ENCODE measurements at regions not wholly inside any gene's neighbourhood (a gene's known extent, or its start where the extent isn't known, plus 50 kb on each side); places are given as distances from the start of the nearest gene placed in this dataset.

- WGBS, 2 donors (ENCODE audit: extremely low coverage in 2 of 2, insufficient read length in 2 of 2, insufficient replicate concordance in 1 of 2) = no CpG with 5 or more reads among the region's 1 CpG
Measured at GRCh38 chr5:111945535-111945934, 188.5 kb upstream of the NREP start.

GRCh38 chr5:111942661-111943401 lies 185.8 kb upstream of the NREP start:
- no peak overlapping the region for H2BK12ac ChIP-seq (ENCODE audit: low read length)
- DNase-seq (ENCODE audit: low spot score) = no peak
- no peak overlapping the region for H3K4me3 ChIP-seq (ENCODE audit: low read length in 2 of 2)
- H3K27me3 ChIP-seq (ENCODE audit: control insufficient read depth in 3 of 3, insufficient read depth in 3 of 3, low read depth in 1 of 3, low read length in 3 of 3) = no peaks in the 10 kb centered on the region
- H2BK5ac ChIP-seq (ENCODE audit: low read length) = no peak overlapping the region
- H3K79me1 ChIP-seq (ENCODE audit: low read depth, low read length) = no peaks in the 10 kb centered on the region
- no peak overlapping the region for H2BK120ac ChIP-seq (ENCODE audit: low read depth, low read length)
- no peak overlapping the region for H3K23ac ChIP-seq (ENCODE audit: low read depth, low read length, poor library complexity)
- H4K91ac ChIP-seq (ENCODE audit: low read depth, low read length, poor library complexity) = no peak overlapping the region
- no peak overlapping the region for H3K4me2 ChIP-seq (ENCODE audit: insufficient read depth, low read length, poor library complexity, severe bottlenecking)
- no peak overlapping the region for H3K14ac ChIP-seq (ENCODE audit: low read length)
- no CpG with 5 or more reads among the region's 1 CpG for WGBS, 2 donors (ENCODE audit: extremely low coverage in 2 of 2, insufficient read length in 2 of 2, insufficient replicate concordance in 1 of 2)
- no peak overlapping the region for H3K27ac ChIP-seq (replicated peaks; ENCODE audit: low read length)
- H2AFZ ChIP-seq (ENCODE audit: low read length) = no peak overlapping the region
- H3K36me3 ChIP-seq (replicated peaks in 1 of 2; ENCODE audit: control insufficient read depth in 2 of 2, insufficient read depth in 2 of 2, low read length in 2 of 2) = no peaks in the 10 kb centered on the region
- no peaks in the 10 kb centered on the region for H3K9me3 ChIP-seq (replicated peaks in 1 of 2; ENCODE audit: control insufficient read depth in 2 of 2, insufficient read depth in 1 of 2, low read depth in 1 of 2, low read length in 2 of 2)
- H2BK15ac ChIP-seq (ENCODE audit: low read length) = no peak overlapping the region
- no peak overlapping the region for H2AK5ac ChIP-seq (ENCODE audit: low read depth, low read length)
- no peak overlapping the region for H3K4ac ChIP-seq (ENCODE audit: low read length)
- H3K4me1 ChIP-seq (ENCODE audit: control insufficient read depth in 2 of 2, insufficient read depth in 1 of 2, low read depth in 1 of 2, low read length in 2 of 2) = no peaks in the 10 kb centered on the region
- H3K18ac ChIP-seq (ENCODE audit: low read length) = no peak overlapping the region
- H3K9ac ChIP-seq (ENCODE audit: low read depth, low read length, poor library complexity) = no peak overlapping the region
- H4K8ac ChIP-seq (ENCODE audit: low read depth, low read length) = no peak overlapping the region

More at GRCh38 chr5:111945535-111945934, 188.5 kb upstream of the NREP start:
- Histone ChIP-seq H3K14ac (ENCODE audit: low read length) (no peak overlapping the region), H3K4me1 (ENCODE audit: control insufficient read depth in 2 of 2, insufficient read depth in 1 of 2, low read depth in 1 of 2, low read length in 2 of 2) (no peaks in the 10 kb centered on the region), H4K91ac (ENCODE audit: low read depth, low read length, poor library complexity) (no peak overlapping the region), H3K4me2 (ENCODE audit: insufficient read depth, low read length, poor library complexity, severe bottlenecking) (no peak overlapping the region), H2AK5ac (ENCODE audit: low read depth, low read length) (no peak overlapping the region), H3K23ac (ENCODE audit: low read depth, low read length, poor library complexity) (no peak overlapping the region), H2BK120ac (ENCODE audit: low read depth, low read length) (no peak overlapping the region), H4K8ac (ENCODE audit: low read depth, low read length) (no peak overlapping the region), H3K79me1 (ENCODE audit: low read depth, low read length) (no peaks in the 10 kb centered on the region), H3K4ac (ENCODE audit: low read length) (no peak overlapping the region), H3K9ac (ENCODE audit: low read depth, low read length, poor library complexity) (no peak overlapping the region), H3K4me3 (ENCODE audit: low read length in 2 of 2) (no peak overlapping the region), H2BK5ac (ENCODE audit: low read length) (no peak overlapping the region), H3K36me3 (replicated peaks in 1 of 2; ENCODE audit: control insufficient read depth in 2 of 2, insufficient read depth in 2 of 2, low read length in 2 of 2) (no peaks in the 10 kb centered on the region), H3K9me3 (replicated peaks in 1 of 2; ENCODE audit: control insufficient read depth in 2 of 2, insufficient read depth in 1 of 2, low read depth in 1 of 2, low read length in 2 of 2) (no peaks in the 10 kb centered on the region), H3K27ac (replicated peaks; ENCODE audit: low read length) (no peak overlapping the region), H3K27me3 (ENCODE audit: control insufficient read depth in 3 of 3, insufficient read depth in 3 of 3, low read depth in 1 of 3, low read length in 3 of 3) (no peaks in the 10 kb centered on the region), H2AFZ (ENCODE audit: low read length) (no peak overlapping the region), H3K18ac (ENCODE audit: low read length) (no peak overlapping the region), H2BK12ac (ENCODE audit: low read length) (no peak overlapping the region), H2BK15ac (ENCODE audit: low read length) (no peak overlapping the region)
- DNase-seq (ENCODE audit: low spot score) = no peak

GRCh38 chr5:111942201-111942600 lies 185.2 kb upstream of the NREP start:
- Histone ChIP-seq H3K4me2 (ENCODE audit: insufficient read depth, low read length, poor library complexity, severe bottlenecking) (no peak overlapping the region), H3K27ac (replicated peaks; ENCODE audit: low read length) (no peak overlapping the region)

GRCh38 chr5:111937094-111937493 lies 180.1 kb upstream of the NREP start:
- H2AK5ac ChIP-seq (ENCODE audit: low read depth, low read length) = no peak overlapping the region
- H2BK15ac ChIP-seq (ENCODE audit: low read length) = no peak overlapping the region
- no peaks in the 10 kb centered on the region for H3K79me1 ChIP-seq (ENCODE audit: low read depth, low read length)
- H3K4me2 ChIP-seq (ENCODE audit: insufficient read depth, low read length, poor library complexity, severe bottlenecking) = no peak overlapping the region
- H3K4ac ChIP-seq (ENCODE audit: low read length) = no peak overlapping the region
- H3K23ac ChIP-seq (ENCODE audit: low read depth, low read length, poor library complexity) = no peak overlapping the region
- no peak for DNase-seq (ENCODE audit: low spot score)
- no peak overlapping the region for H4K8ac ChIP-seq (ENCODE audit: low read depth, low read length)
- H3K14ac ChIP-seq (ENCODE audit: low read length) = no peak overlapping the region
- no CpG with 5 or more reads among the region's 2 CpGs for WGBS, 2 donors (ENCODE audit: extremely low coverage in 2 of 2, insufficient read length in 2 of 2, insufficient replicate concordance in 1 of 2)
- H3K4me3 ChIP-seq (ENCODE audit: low read length in 2 of 2) = no peak overlapping the region
- H3K27ac ChIP-seq (replicated peaks; ENCODE audit: low read length) = no peak overlapping the region
- H3K4me1 ChIP-seq (ENCODE audit: control insufficient read depth in 2 of 2, insufficient read depth in 1 of 2, low read depth in 1 of 2, low read length in 2 of 2) = peaks cover 2 to 3% of the 10 kb centered on the region in 2 donors
- H2BK5ac ChIP-seq (ENCODE audit: low read length) = no peak overlapping the region
- no peak overlapping the region for H3K9ac ChIP-seq (ENCODE audit: low read depth, low read length, poor library complexity)
- H3K18ac ChIP-seq (ENCODE audit: low read length) = no peak overlapping the region
- H3K36me3 ChIP-seq (replicated peaks in 1 of 2; ENCODE audit: control insufficient read depth in 2 of 2, insufficient read depth in 2 of 2, low read length in 2 of 2) = no peaks in the 10 kb centered on the region
- no peak overlapping the region for H2BK120ac ChIP-seq (ENCODE audit: low read depth, low read length)
- H3K9me3 ChIP-seq (replicated peaks in 1 of 2; ENCODE audit: control insufficient read depth in 2 of 2, insufficient read depth in 1 of 2, low read depth in 1 of 2, low read length in 2 of 2) = no peaks in the 10 kb centered on the region
- no peak overlapping the region for H2BK12ac ChIP-seq (ENCODE audit: low read length)
- H4K91ac ChIP-seq (ENCODE audit: low read depth, low read length, poor library complexity) = no peak overlapping the region
- H3K27me3 ChIP-seq (ENCODE audit: control insufficient read depth in 3 of 3, insufficient read depth in 3 of 3, low read depth in 1 of 3, low read length in 3 of 3) = no peaks in the 10 kb centered on the region
- no peak overlapping the region for H2AFZ ChIP-seq (ENCODE audit: low read length)

More at GRCh38 chr5:111942201-111942600, 185.2 kb upstream of the NREP start:
- Histone ChIP-seq H2AK5ac (ENCODE audit: low read depth, low read length) (no peak overlapping the region), H3K18ac (ENCODE audit: low read length) (no peak overlapping the region), H3K9ac (ENCODE audit: low read depth, low read length, poor library complexity) (no peak overlapping the region), H3K9me3 (replicated peaks in 1 of 2; ENCODE audit: control insufficient read depth in 2 of 2, insufficient read depth in 1 of 2, low read depth in 1 of 2, low read length in 2 of 2) (no peaks in the 10 kb centered on the region), H3K27me3 (ENCODE audit: control insufficient read depth in 3 of 3, insufficient read depth in 3 of 3, low read depth in 1 of 3, low read length in 3 of 3) (no peaks in the 10 kb centered on the region), H3K36me3 (replicated peaks in 1 of 2; ENCODE audit: control insufficient read depth in 2 of 2, insufficient read depth in 2 of 2, low read length in 2 of 2) (no peaks in the 10 kb centered on the region), H3K23ac (ENCODE audit: low read depth, low read length, poor library complexity) (no peak overlapping the region), H3K4me1 (ENCODE audit: control insufficient read depth in 2 of 2, insufficient read depth in 1 of 2, low read depth in 1 of 2, low read length in 2 of 2) (no peaks in the 10 kb centered on the region), H4K8ac (ENCODE audit: low read depth, low read length) (no peak overlapping the region), H2BK5ac (ENCODE audit: low read length) (no peak overlapping the region), H4K91ac (ENCODE audit: low read depth, low read length, poor library complexity) (no peak overlapping the region), H3K79me1 (ENCODE audit: low read depth, low read length) (no peaks in the 10 kb centered on the region), H3K4ac (ENCODE audit: low read length) (no peak overlapping the region), H3K14ac (ENCODE audit: low read length) (no peak overlapping the region), H2BK12ac (ENCODE audit: low read length) (no peak overlapping the region), H2BK15ac (ENCODE audit: low read length) (no peak overlapping the region), H2AFZ (ENCODE audit: low read length) (no peak overlapping the region), H2BK120ac (ENCODE audit: low read depth, low read length) (no peak overlapping the region), H3K4me3 (ENCODE audit: low read length in 2 of 2) (no peak overlapping the region)
- DNase-seq (ENCODE audit: low spot score) = no peak
- WGBS, 2 donors (ENCODE audit: extremely low coverage in 2 of 2, insufficient read length in 2 of 2, insufficient replicate concordance in 1 of 2) = no CpG with 5 or more reads among the region's 4 CpGs
